A549 (cell line): ENCODE measurements at regions not wholly inside any gene's neighbourhood (a gene's known extent, or its start where the extent isn't known, plus 50 kb on each side); places are given as distances from the start of the nearest gene placed in this dataset.
"Not testable (repeated sequence)": the region's sequence is repeated elsewhere in the genome, so short reads cannot be mapped to it uniquely, and the experiment has no call there.

ENCODE experiments used
- ATAC-seq, 2 experiments: fragments of 200-7000 bp in 1 of 2; fragments of >200 bp in 1 of 2; cut with Nextera tagmentation in 1 of 2; cut with Tn5 transposase in 1 of 2; 3 replicates each; pipeline versions ENCODE4 v1.8.0 to v1.9.1; 2018 to 2020; ENCODE audit warnings: mild to moderate bottlenecking in 1 of 2, moderate library complexity in 1 of 2
- CTCF ChIA-PET: fragments of 300-600 bp; sonication (Branson Sonifier 250); formaldehyde crosslinking; extraction: SDS; loops from one replicate; lab custom pipeline; 2021; ENCODE audit warnings: antibody characterized with exemption, inconsistent platforms; lab: Yijun Ruan, JAX
- POLR2A ChIA-PET: fragments of 350-600 bp; formaldehyde crosslinking; extraction: SDS; loops from one replicate; lab custom pipeline; 2021; ENCODE audit warnings: antibody characterized with exemption, inconsistent platforms; lab: Yijun Ruan, JAX
- DNase-seq, 2 experiments: peaks; one replicate each; pipeline versions ENCODE4 v3.0.0 to v3.0.0-alpha.2; 2011 to 2016; ENCODE audit warnings: low read depth in 1 of 2, low spot score in 1 of 2
- FAIRE-seq: peaks from 2 replicates; lab custom pipeline; 2011; peaks lifted over from hg19 to GRCh38; lab: Jason Lieb, UNC
- H3K27ac ChIP-seq, 2 experiments: fragments of >200 bp; sonication (Bioruptor Twin); formaldehyde crosslinking; 3 replicates each; pipeline ENCODE4 v1.5.1; 2016 to 2017
- H3K4me1 ChIP-seq: fragments of >200 bp; sonication (Bioruptor Twin); formaldehyde crosslinking; 3 replicates; pipeline ENCODE4 v1.6.1; 2016
- H3K4me2 ChIP-seq: fragments of >200 bp; sonication (Bioruptor Twin); formaldehyde crosslinking; 3 replicates; pipeline ENCODE4 v1.6.1; 2016
- H3K4me3 ChIP-seq: fragments of >200 bp; sonication (Bioruptor Twin); formaldehyde crosslinking; 3 replicates; pipeline ENCODE4 v1.5.1; 2016
- H3K9me3 ChIP-seq: fragments of >200 bp; sonication (Bioruptor Twin); formaldehyde crosslinking; 3 replicates; pipeline ENCODE4 v1.6.1; 2016
- BHLHE40 ChIP-seq: IDR thresholded peaks from 2 replicates; pipeline ENCODE4 v1.6.1; 2012; ENCODE audit warnings: low read depth, low read length, inconsistent platforms
- CBX8 ChIP-seq: fragments of 200-600 bp; sonication (generic); IDR thresholded peaks from 2 replicates; pipeline ENCODE4 v1.6.1; 2016
- CHD2 ChIP-seq: fragments of 150-350 bp; IDR thresholded peaks from 2 replicates; pipeline ENCODE4 v1.6.1; 2014; ENCODE audit warnings: low read length; ENCODE audit not compliant: partially characterized antibody
- CHD4 ChIP-seq: fragments of 200-600 bp; sonication (generic); IDR thresholded peaks from 2 replicates; pipeline ENCODE4 v1.6.1; 2016; ENCODE audit warnings: antibody characterized with exemption, mild to moderate bottlenecking, borderline replicate concordance
- EHF ChIP-seq: fragments of 250-450 bp; sonication (Bioruptor Pico); IDR thresholded peaks from 2 replicates; pipeline ENCODE4 v1.5.0; 2020; ENCODE audit warnings: mild to moderate bottlenecking
- EP300 ChIP-seq, 2 experiments: fragments of >200 bp; sonication (Bioruptor Twin); formaldehyde crosslinking; IDR thresholded peaks; 2 replicates in 1 of 2; 3 replicates in 1 of 2; pipeline ENCODE4 v1.6.1; 2016 to 2017
- HDAC2 ChIP-seq: fragments of 200-600 bp; sonication (generic); IDR thresholded peaks from 2 replicates; pipeline ENCODE4 v1.6.1; 2016
- HOXA7 ChIP-seq: fragments of 250-450 bp; sonication (Bioruptor Pico); IDR thresholded peaks from 2 replicates; pipeline ENCODE4 v1.5.0; 2020; ENCODE audit warnings: mild to moderate bottlenecking, moderate library complexity
- MAZ ChIP-seq: fragments of 150-350 bp; IDR thresholded peaks from 2 replicates; pipeline ENCODE4 v1.6.1; 2014; ENCODE audit warnings: antibody characterized with exemption, low read depth, low read length, borderline replicate concordance
- MYC ChIP-seq: IDR thresholded peaks from 2 replicates; pipeline ENCODE4 v1.6.1; 2012; ENCODE audit warnings: mild to moderate bottlenecking, inconsistent platforms, low read length, improper control_type of control experiment, borderline replicate concordance
- NR3C1 ChIP-seq: fragments of >200 bp; sonication (Bioruptor Twin); formaldehyde crosslinking; IDR thresholded peaks from 3 replicates; pipeline ENCODE4 v1.6.1; 2017
- POLR2AphosphoS2 ChIP-seq: conservative IDR thresholded peaks from 2 replicates; pipeline ENCODE4 v1.6.1; 2012; ENCODE audit warnings: low read length, improper control_type of control experiment, inconsistent platforms
- RARB ChIP-seq: fragments of 250-450 bp; sonication (Bioruptor Pico); IDR thresholded peaks from 2 replicates; pipeline ENCODE4 v1.8.0; 2021; ENCODE audit warnings: mild to moderate bottlenecking, moderate library complexity
- RNF2 ChIP-seq: fragments of 200-600 bp; sonication (generic); IDR thresholded peaks from 2 replicates; pipeline ENCODE4 v1.6.1; 2016; ENCODE audit warnings: low read depth, mild to moderate bottlenecking, antibody characterized with exemption, moderate library complexity, borderline replicate concordance
- SMC3 ChIP-seq: fragments of >200 bp; sonication (Bioruptor Twin); formaldehyde crosslinking; IDR thresholded peaks from 3 replicates; pipeline ENCODE4 v1.6.1; 2018; ENCODE audit warnings: inconsistent platforms
- TP53 ChIP-seq: fragments of 250-450 bp; sonication (Bioruptor Pico); IDR thresholded peaks from 2 replicates; pipeline ENCODE4 v1.5.0; 2021; ENCODE audit warnings: mild to moderate bottlenecking, moderate library complexity
- ZFP36 ChIP-seq: fragments of 450-650 bp; IDR thresholded peaks from 2 replicates; pipeline ENCODE4 v1.6.1; 2014; ENCODE audit warnings: borderline replicate concordance; ENCODE audit not compliant: partially characterized antibody
- WGBS: methylation state at CpG from one replicate; pipeline ENCODE4 v1.1.6; 2017; ENCODE audit errors: missing lambda C conversion rate; 5-methylcytosine and 5-hydroxymethylcytosine counted together
- TF ChIP-seq, protein P1 (sequence below): fragments of >200 bp; sonication (Bioruptor Twin); formaldehyde crosslinking; IDR thresholded peaks from 3 replicates; pipeline ENCODE4 v1.5.1; 2016
- TF ChIP-seq, protein P2 (sequence below): fragments of 150-350 bp; IDR thresholded peaks from 2 replicates; pipeline ENCODE4 v1.6.1; 2014; ENCODE audit warnings: low read depth, mild to moderate bottlenecking, low read length
- TF ChIP-seq, protein P3 (sequence below): IDR thresholded peaks from 2 replicates; pipeline ENCODE4 v1.6.1; 2012

DNA sequence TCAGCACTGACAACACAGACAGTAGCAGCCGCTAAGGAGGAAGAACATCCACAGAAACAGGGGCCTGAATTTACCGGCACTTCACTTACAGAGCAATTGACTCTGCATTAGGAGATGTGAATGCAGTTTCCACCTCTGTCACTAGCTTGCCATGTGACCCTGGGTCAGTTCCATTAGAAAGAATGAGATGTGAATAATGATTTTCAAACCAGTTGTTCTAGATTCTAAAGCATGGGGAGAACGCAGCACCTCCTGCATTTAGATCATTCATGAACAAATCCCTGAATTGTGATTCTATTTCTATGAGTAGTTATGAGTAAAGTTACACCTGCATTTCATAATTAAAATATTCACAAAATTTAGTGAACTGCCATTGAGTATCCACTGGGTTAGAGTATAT is 197.3 kb upstream of the EXOC2 start:
- DNase-seq: no peak
- CTCF ChIA-PET: no interaction called here
- H3K4me3 ChIP-seq: no peak overlapping the region
- H3K4me1 ChIP-seq: no peaks in the 10 kb centered on the region
- 74% methylated on average over 2 of the region's 3 CpGs for WGBS
- H3K27ac ChIP-seq: no peak overlapping the region
- H3K4me2 ChIP-seq: no peak overlapping the region
- no peak for FAIRE-seq
- POLR2A ChIA-PET: no interaction called here
- no peak for TF ChIP-seq ZFP36
- TF ChIP-seq RARB (CRISPR knock-in tag): no peak
- TF ChIP-seq, protein P1, sequence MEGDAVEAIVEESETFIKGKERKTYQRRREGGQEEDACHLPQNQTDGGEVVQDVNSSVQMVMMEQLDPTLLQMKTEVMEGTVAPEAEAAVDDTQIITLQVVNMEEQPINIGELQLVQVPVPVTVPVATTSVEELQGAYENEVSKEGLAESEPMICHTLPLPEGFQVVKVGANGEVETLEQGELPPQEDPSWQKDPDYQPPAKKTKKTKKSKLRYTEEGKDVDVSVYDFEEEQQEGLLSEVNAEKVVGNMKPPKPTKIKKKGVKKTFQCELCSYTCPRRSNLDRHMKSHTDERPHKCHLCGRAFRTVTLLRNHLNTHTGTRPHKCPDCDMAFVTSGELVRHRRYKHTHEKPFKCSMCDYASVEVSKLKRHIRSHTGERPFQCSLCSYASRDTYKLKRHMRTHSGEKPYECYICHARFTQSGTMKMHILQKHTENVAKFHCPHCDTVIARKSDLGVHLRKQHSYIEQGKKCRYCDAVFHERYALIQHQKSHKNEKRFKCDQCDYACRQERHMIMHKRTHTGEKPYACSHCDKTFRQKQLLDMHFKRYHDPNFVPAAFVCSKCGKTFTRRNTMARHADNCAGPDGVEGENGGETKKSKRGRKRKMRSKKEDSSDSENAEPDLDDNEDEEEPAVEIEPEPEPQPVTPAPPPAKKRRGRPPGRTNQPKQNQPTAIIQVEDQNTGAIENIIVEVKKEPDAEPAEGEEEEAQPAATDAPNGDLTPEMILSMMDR: no peak
- TF ChIP-seq, protein P2, sequence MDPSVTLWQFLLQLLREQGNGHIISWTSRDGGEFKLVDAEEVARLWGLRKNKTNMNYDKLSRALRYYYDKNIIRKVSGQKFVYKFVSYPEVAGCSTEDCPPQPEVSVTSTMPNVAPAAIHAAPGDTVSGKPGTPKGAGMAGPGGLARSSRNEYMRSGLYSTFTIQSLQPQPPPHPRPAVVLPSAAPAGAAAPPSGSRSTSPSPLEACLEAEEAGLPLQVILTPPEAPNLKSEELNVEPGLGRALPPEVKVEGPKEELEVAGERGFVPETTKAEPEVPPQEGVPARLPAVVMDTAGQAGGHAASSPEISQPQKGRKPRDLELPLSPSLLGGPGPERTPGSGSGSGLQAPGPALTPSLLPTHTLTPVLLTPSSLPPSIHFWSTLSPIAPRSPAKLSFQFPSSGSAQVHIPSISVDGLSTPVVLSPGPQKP: no peak
- TF ChIP-seq EHF (CRISPR knock-in tag): no peak
- TF ChIP-seq HOXA7 (CRISPR knock-in tag): no peak
- TF ChIP-seq MAZ: no peak
- TF ChIP-seq NR3C1: no peak
- TF ChIP-seq TP53 (CRISPR knock-in tag): no peak
- no peak for ATAC-seq
- no peaks in the 10 kb centered on the region for H3K9me3 ChIP-seq

DNA sequence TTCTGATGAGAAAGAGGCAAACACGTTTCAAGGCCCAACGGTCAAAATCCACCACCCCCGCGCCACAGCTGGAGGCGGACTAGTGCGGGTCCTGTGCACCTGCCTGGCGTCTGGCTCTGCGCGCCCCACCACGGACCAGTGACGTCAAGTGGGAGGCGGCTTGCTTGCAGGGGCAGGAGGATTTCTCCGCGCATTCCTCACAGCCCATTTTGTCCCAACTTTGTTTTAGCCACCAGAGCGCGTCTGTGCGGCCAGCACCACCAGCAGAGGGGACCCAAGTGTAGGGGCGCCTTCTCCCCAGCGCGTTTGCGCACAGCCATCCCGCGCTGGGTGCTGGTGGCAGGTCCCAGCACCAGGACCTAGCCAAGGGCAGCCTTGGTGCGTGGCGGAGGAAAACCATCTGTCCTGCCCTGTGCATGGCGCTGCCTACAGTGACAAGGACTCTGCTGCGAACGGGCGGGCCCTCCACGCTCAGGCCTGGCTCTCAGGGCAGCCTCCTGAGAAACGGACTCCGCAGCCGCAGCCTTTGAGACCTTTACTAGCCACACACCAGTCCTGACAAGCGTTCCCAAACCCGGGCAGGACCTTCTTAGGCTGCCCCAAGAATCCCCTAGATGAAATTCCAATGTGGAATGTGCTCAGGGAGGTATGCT is 194.8 kb upstream of the EXOC2 start:
- WGBS: 89% methylated on average over 8 of the region's 35 CpGs
- no peak for DNase-seq
- Histone ChIP-seq H3K9me3 (no peaks in the 10 kb centered on the region), H3K4me1 (no peaks in the 10 kb centered on the region), H3K4me3 (no peak overlapping the region), H3K4me2 (no peak overlapping the region), H3K27ac (no peak overlapping the region)
- ChIA-PET CTCF (no interaction called here), POLR2A (no interaction called here)
- no peak for FAIRE-seq
- TF ChIP-seq MAZ (no peak), POLR2AphosphoS2 (no peak), EHF (CRISPR knock-in tag) (no peak), CHD2 (no peak), HOXA7 (CRISPR knock-in tag) (no peak), RNF2 (no peak), EP300 (IDR thresholded peaks at IDR 0.05) (no peak), MYC (no peak), CHD4 (no peak), ZFP36 (no peak), CBX8 (no peak), BHLHE40 (no peak), HDAC2 (no peak), RARB (CRISPR knock-in tag) (no peak), SMC3 (no peak)
- TF ChIP-seq, protein P3, sequence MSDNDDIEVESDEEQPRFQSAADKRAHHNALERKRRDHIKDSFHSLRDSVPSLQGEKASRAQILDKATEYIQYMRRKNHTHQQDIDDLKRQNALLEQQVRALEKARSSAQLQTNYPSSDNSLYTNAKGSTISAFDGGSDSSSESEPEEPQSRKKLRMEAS: no peak
- no peak for ATAC-seq

DNA sequence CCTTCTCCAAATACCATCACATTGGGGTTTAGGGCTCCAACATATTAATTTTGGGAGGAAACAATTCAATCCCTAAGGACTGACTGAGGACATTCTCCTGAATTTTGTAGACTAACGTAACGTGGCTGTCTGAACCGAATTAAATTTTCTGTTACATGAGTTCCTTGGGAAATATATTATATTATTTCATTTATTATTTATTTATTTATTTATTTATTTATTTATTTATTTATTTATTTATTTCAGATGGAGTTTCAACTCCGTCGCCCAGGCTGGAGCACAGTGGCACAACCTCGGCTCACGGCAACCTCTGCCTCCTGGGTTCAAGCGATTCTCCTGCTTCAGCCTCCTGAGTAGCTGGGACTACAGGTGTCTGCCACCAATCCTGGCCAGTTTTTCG is 193.2 kb upstream of the EXOC2 start:
- H3K4me1 ChIP-seq, FAIRE-seq, H3K9me3 ChIP-seq, POLR2A ChIA-PET, H3K4me3 ChIP-seq, ATAC-seq, H3K27ac ChIP-seq, DNase-seq, H3K4me2 ChIP-seq: not testable (repeated sequence)
- CTCF ChIA-PET: interaction anchor here (1.0 to 1.2 kb wide), 2 partner anchors 11 to 88 kb away, joined by 3 read pairs; no protein-coding TSS in a partner anchor
- WGBS: 81% methylated on average over 9 of the region's 9 CpGs
